ENCODE measurements at regions not wholly inside any gene's neighbourhood (a gene's known extent, or its start where the extent isn't known, plus 50 kb on each side); places are given as distances from the start of the nearest gene placed in this dataset.

- ChIA-PET CTCF (no interaction called here), POLR2A (no interaction called here)
- Histone ChIP-seq H3K27ac (ENCODE audit: extremely low read depth, low read depth, low read length) (no peak overlapping the region), H3K4me3 (ENCODE audit: low read depth, low read length) (no peak overlapping the region), H3K36me3 (ENCODE audit: control insufficient read depth in 2 of 2, insufficient read depth in 1 of 2, low read length in 2 of 2) (no peaks in the 10 kb centered on the region), H3K9me3 (ENCODE audit: control insufficient read depth, insufficient read depth, low read depth, low read length) (no peaks in the 10 kb centered on the region), H3K4me1 (ENCODE audit: control insufficient read depth, insufficient read depth, low read length) (no peaks in the 10 kb centered on the region)
- TF ChIP-seq KLF16 (tag by site-specific recombination; IDR thresholded peaks at IDR 0.05) (no peak), SP2 (tag by site-specific recombination; IDR thresholded peaks at IDR 0.05) (no peak), ZNF791 (tag by site-specific recombination; IDR thresholded peaks at IDR 0.05) (no peak), ZNF416 (tag by site-specific recombination; IDR thresholded peaks at IDR 0.05) (no peak), ZNF48 (tag by site-specific recombination; IDR thresholded peaks at IDR 0.05) (no peak), ZNF37A (tag by site-specific recombination; IDR thresholded peaks at IDR 0.05) (no peak), GFI1B (tag by site-specific recombination; IDR thresholded peaks at IDR 0.05) (no peak), ZNF560 (tag by site-specific recombination; IDR thresholded peaks at IDR 0.05; ENCODE audit: borderline replicate concordance) (no peak), ZNF112 (tag by site-specific recombination; IDR thresholded peaks at IDR 0.05) (no peak), ZBTB49 (tag by site-specific recombination; IDR thresholded peaks at IDR 0.05; ENCODE audit: low read depth) (no peak), ZNF704 (tag by site-specific recombination; IDR thresholded peaks at IDR 0.05) (no peak), ZNF211 (tag by site-specific recombination; IDR thresholded peaks at IDR 0.05; ENCODE audit: low read depth) (no peak), ZNF654 (tag by site-specific recombination; IDR thresholded peaks at IDR 0.05; ENCODE audit: low read depth) (no peak), ZBTB10 (tag by site-specific recombination; IDR thresholded peaks at IDR 0.05) (no peak), TRIM28 (IDR thresholded peaks at IDR 0.05; ENCODE audit: borderline replicate concordance, low read length) (no peak), ZNF621 (tag by site-specific recombination; IDR thresholded peaks at IDR 0.05) (no peak), SETDB1 (IDR thresholded peaks at IDR 0.05; ENCODE audit: insufficient read length, low read length) (no peak), ZBTB48 (tag by site-specific recombination; IDR thresholded peaks at IDR 0.05) (no peak)
These were observed 382.4 kb downstream of the EFNB2 start for GRCh38 chr13:106153041-106153440.

- ChIA-PET POLR2A (no interaction called here), CTCF (no interaction called here)
- TF ChIP-seq ZNF280D (tag by site-specific recombination; IDR thresholded peaks at IDR 0.05) (no peak), ZBTB26 (tag by site-specific recombination; optimal IDR thresholded peaks at IDR 0.05) (no peak), ZNF239 (tag by site-specific recombination; IDR thresholded peaks at IDR 0.05) (no peak)
- Histone ChIP-seq H3K4me3 (ENCODE audit: low read depth, low read length) (no peak overlapping the region), H3K4me1 (ENCODE audit: control insufficient read depth, insufficient read depth, low read length) (no peaks in the 10 kb centered on the region), H3K36me3 (ENCODE audit: control insufficient read depth in 2 of 2, insufficient read depth in 1 of 2, low read length in 2 of 2) (no peaks in the 10 kb centered on the region), H3K27ac (ENCODE audit: extremely low read depth, low read depth, low read length) (no peak overlapping the region), H3K9me3 (ENCODE audit: control insufficient read depth, insufficient read depth, low read depth, low read length) (no peaks in the 10 kb centered on the region)
These were observed 383.4 kb downstream of the EFNB2 start for GRCh38 chr13:106152047-106152446.
